Neural crest cell (in vitro differentiated cells): ENCODE measurements at regions not wholly inside any gene's neighbourhood (a gene's known extent, or its start where the extent isn't known, plus 50 kb on each side); places are given as distances from the start of the nearest gene placed in this dataset.
"Not testable (repeated sequence)": the region's sequence is repeated elsewhere in the genome, so short reads cannot be mapped to it uniquely, and the experiment has no call there.

Experiments used
- DNase-seq: peaks from one replicate; pipeline ENCODE4 v3.0.0; 2021; ENCODE audit warnings: low read depth, mixed read lengths, low spot score
- H3K27ac Mint-ChIP-seq: one replicate; pipeline ENCODE4 v1.8.0; 2021; ENCODE audit warnings: mild to moderate bottlenecking, mixed read lengths; ENCODE audit not compliant: unreplicated experiment
- H3K27me3 Mint-ChIP-seq: 2 replicates; pipeline ENCODE4 v1.8.0; 2021; ENCODE audit warnings: low read depth, mild to moderate bottlenecking, mixed read lengths
- H3K36me3 Mint-ChIP-seq: 2 replicates; pipeline ENCODE4 v1.8.0; 2021; ENCODE audit warnings: low read depth, mild to moderate bottlenecking, mixed read lengths
- H3K4me1 Mint-ChIP-seq: 2 replicates; pipeline ENCODE4 v1.8.0; 2021; ENCODE audit warnings: mixed read lengths
- H3K4me3 Mint-ChIP-seq: one replicate; pipeline ENCODE4 v1.8.0; 2021; ENCODE audit warnings: mild to moderate bottlenecking, mixed read lengths
- H3K9me3 Mint-ChIP-seq: 2 replicates; pipeline ENCODE4 v1.8.0; 2021; ENCODE audit warnings: mixed read lengths
- CTCF ChIP-seq: fragments of 200-600 bp; sonication (generic); conservative IDR thresholded peaks from 2 replicates; pipeline ENCODE4 v1.5.0; 2021; ENCODE audit warnings: antibody characterized with exemption, mild to moderate bottlenecking

- H3K4me1 Mint-ChIP-seq, result no peaks in the 10 kb centered on the region
- H3K27me3 Mint-ChIP-seq, result peaks cover 24% of the 10 kb centered on the region
- no peaks in the 10 kb centered on the region for H3K36me3 Mint-ChIP-seq
- DNase-seq, result peak; percentile 80
- no peaks in the 10 kb centered on the region for H3K9me3 Mint-ChIP-seq
- peak; percentile 98 for TF ChIP-seq CTCF
- no peak overlapping the region for H3K27ac Mint-ChIP-seq
- H3K4me3 Mint-ChIP-seq, result no peak overlapping the region
Measured at GRCh38 chr7:45259966-45260646, 102.5 kb downstream of the RAMP3 start.

GRCh38 chr7:45267262-45267661 is 109.7 kb downstream of the RAMP3 start:
- no peak overlapping the region for H3K27ac Mint-ChIP-seq
- H3K36me3 Mint-ChIP-seq, result no peaks in the 10 kb centered on the region
- peaks cover 36% of the 10 kb centered on the region for H3K27me3 Mint-ChIP-seq
- H3K9me3 Mint-ChIP-seq, result peaks cover 2% of the 10 kb centered on the region
- no peak for DNase-seq
- no peaks in the 10 kb centered on the region for H3K4me1 Mint-ChIP-seq
- no peak overlapping the region for H3K4me3 Mint-ChIP-seq
- TF ChIP-seq CTCF, result no peak

GRCh38 chr7:45268013-45268412 is 110.4 kb downstream of the RAMP3 start:
- Mint-ChIP-seq H3K4me1 (no peaks in the 10 kb centered on the region), H3K36me3 (no peaks in the 10 kb centered on the region), H3K9me3 (peaks cover 2% of the 10 kb centered on the region), H3K27me3 (peaks cover 36% of the 10 kb centered on the region), H3K27ac (no peak overlapping the region), H3K4me3 (no peak overlapping the region)
- DNase-seq, result no peak
- TF ChIP-seq CTCF, result no peak

- Mint-ChIP-seq H3K27me3 (peaks cover 40% of the 10 kb centered on the region), H3K27ac (no peak overlapping the region), H3K36me3 (no peaks in the 10 kb centered on the region), H3K4me1 (no peaks in the 10 kb centered on the region), H3K9me3 (peaks cover 2% of the 10 kb centered on the region), H3K4me3 (no peak overlapping the region)
- no peak for DNase-seq
- TF ChIP-seq CTCF, result no peak
Measured at GRCh38 chr7:45269192-45269591, 111.6 kb downstream of the RAMP3 start.

GRCh38 chr7:45278763-45279398 is 121.3 kb downstream of the RAMP3 start:
- Mint-ChIP-seq H3K9me3 (peaks cover 8% of the 10 kb centered on the region), H3K27me3 (peaks cover 38% of the 10 kb centered on the region), H3K4me1 (peaks cover 9% of the 10 kb centered on the region), H3K27ac (no peak overlapping the region), H3K36me3 (no peaks in the 10 kb centered on the region), H3K4me3 (no peak overlapping the region)
- TF ChIP-seq CTCF, result no peak
- no peak for DNase-seq

GRCh38 chr7:45289611-45290010 is 132.0 kb downstream of the RAMP3 start:
- H3K4me3 Mint-ChIP-seq, H3K27ac Mint-ChIP-seq, DNase-seq, H3K27me3 Mint-ChIP-seq, H3K4me1 Mint-ChIP-seq, H3K36me3 Mint-ChIP-seq: not testable (repeated sequence)
- peaks cover 10% of the 10 kb centered on the region for H3K9me3 Mint-ChIP-seq
